OCI-LY1 (cell line): ENCODE measurements at regions not wholly inside any gene's neighbourhood (a gene's known extent, or its start where the extent isn't known, plus 50 kb on each side); places are given as distances from the start of the nearest gene placed in this dataset.

Experiments used
- H2AFZ ChIP-seq: fragments of 200-600 bp; sonication (generic), shearing (Covaris generic); 2 replicates; pipeline ENCODE4 v1.6.0; 2014; ENCODE audit warnings: antibody characterized with exemption, mild to moderate bottlenecking, low read length
- H3F3A ChIP-seq: fragments of 200-600 bp; sonication (generic), shearing (Covaris generic); 2 replicates; pipeline ENCODE4 v1.6.0; 2014; ENCODE audit warnings: mild to moderate bottlenecking, antibody characterized with exemption, low read length, moderate library complexity; ENCODE audit not compliant: insufficient read depth
- H3K27ac ChIP-seq: fragments of 200-600 bp; sonication (generic); 2 replicates; pipeline ENCODE4 v1.5.1; 2014; ENCODE audit warnings: low read length, mixed run types, mild to moderate bottlenecking, low read depth; ENCODE audit not compliant: poor library complexity, severe bottlenecking
- H3K27me3 ChIP-seq: fragments of 200-600 bp; sonication (generic); 2 replicates; pipeline ENCODE4 v1.6.0; 2014; ENCODE audit warnings: antibody characterized with exemption, mild to moderate bottlenecking, low read length, moderate library complexity; ENCODE audit not compliant: insufficient read depth
- H3K36me3 ChIP-seq: fragments of 200-600 bp; sonication (generic); 2 replicates; pipeline ENCODE4 v1.6.1; 2014; ENCODE audit warnings: mild to moderate bottlenecking, antibody characterized with exemption, low read length, moderate library complexity, mixed read lengths; ENCODE audit not compliant: insufficient read depth
- H3K4me1 ChIP-seq: fragments of 200-600 bp; sonication (generic); 2 replicates; pipeline ENCODE4 v1.5.1; 2014; ENCODE audit warnings: mild to moderate bottlenecking, low read length, moderate library complexity; ENCODE audit not compliant: insufficient read depth, severe bottlenecking
- H3K4me2 ChIP-seq: fragments of 200-600 bp; sonication (generic), shearing (Covaris generic); 2 replicates; pipeline ENCODE4 v1.6.1; 2014; ENCODE audit warnings: low read length
- H3K4me3 ChIP-seq: fragments of 200-600 bp; sonication (generic); 2 replicates; pipeline ENCODE4 v1.5.1; 2014; ENCODE audit warnings: low read length, low read depth, mild to moderate bottlenecking, mixed read lengths; ENCODE audit not compliant: poor library complexity, severe bottlenecking
- H3K79me2 ChIP-seq: fragments of 200-600 bp; shearing (Covaris generic); 2 replicates; pipeline ENCODE4 v1.6.1; 2016; ENCODE audit warnings: mixed run types, low read length, mixed read lengths; ENCODE audit not compliant: insufficient read depth
- H3K9ac ChIP-seq: fragments of 200-600 bp; sonication (generic), shearing (Covaris generic); 2 replicates; pipeline ENCODE4 v1.6.1; 2014; ENCODE audit warnings: mild to moderate bottlenecking, low read length, mixed read lengths
- H3K9me2 ChIP-seq: fragments of 200-600 bp; sonication (generic), shearing (Covaris generic); 2 replicates; pipeline ENCODE4 v1.6.1; 2014; ENCODE audit warnings: low read depth, mild to moderate bottlenecking, low read length, mixed read lengths
- H3K9me3 ChIP-seq: fragments of 200-600 bp; shearing (Covaris generic); 2 replicates; pipeline ENCODE4 v1.6.1; 2014; ENCODE audit warnings: low read length, mixed read lengths
- H4K20me1 ChIP-seq: fragments of 200-600 bp; sonication (generic), shearing (Covaris generic); 2 replicates; pipeline ENCODE4 v1.6.0; 2016; ENCODE audit warnings: mild to moderate bottlenecking, low read length; ENCODE audit not compliant: insufficient read depth
- CTCF ChIP-seq: fragments of 200-600 bp; sonication (generic), shearing (Covaris generic); IDR thresholded peaks from 2 replicates; pipeline ENCODE4 v1.5.1; 2017; ENCODE audit warnings: mild to moderate bottlenecking, antibody characterized with exemption, low read length, moderate library complexity, mixed read lengths
- EZH2 ChIP-seq: fragments of 200-600 bp; sonication (generic), shearing (Covaris generic); IDR thresholded peaks from 2 replicates; pipeline ENCODE4 v1.8.0; 2017; ENCODE audit warnings: borderline replicate concordance, mixed run types, mild to moderate bottlenecking, antibody characterized with exemption, low read length, moderate library complexity, mixed read lengths

- no peaks in the 10 kb centered on the region for H3K36me3 ChIP-seq
- no peaks in the 10 kb centered on the region for H3F3A ChIP-seq
- H3K79me2 ChIP-seq, result no peaks in the 10 kb centered on the region
- TF ChIP-seq EZH2 (no peak), CTCF (no peak)
- H4K20me1 ChIP-seq, result no peaks in the 10 kb centered on the region
- H3K9me3 ChIP-seq, result no peaks in the 10 kb centered on the region
- H2AFZ ChIP-seq, result no peak overlapping the region
- no peak overlapping the region for H3K27ac ChIP-seq
- H3K9ac ChIP-seq, result no peak overlapping the region
- H3K27me3 ChIP-seq, result no peaks in the 10 kb centered on the region
- H3K9me2 ChIP-seq, result no peaks in the 10 kb centered on the region
- H3K4me1 ChIP-seq, result no peaks in the 10 kb centered on the region
- H3K4me2 ChIP-seq, result no peak overlapping the region
- no peak overlapping the region for H3K4me3 ChIP-seq
Measured at GRCh38 chr2:65701191-65701590, 268.8 kb upstream of the SPRED2 start.

- no peaks in the 10 kb centered on the region for H4K20me1 ChIP-seq
- TF ChIP-seq EZH2, result no peak
- TF ChIP-seq CTCF, result no peak
- H3F3A ChIP-seq, result no peaks in the 10 kb centered on the region
- no peak overlapping the region for H3K27ac ChIP-seq
- H3K9me2 ChIP-seq, result no peaks in the 10 kb centered on the region
- H3K9me3 ChIP-seq, result no peaks in the 10 kb centered on the region
- no peaks in the 10 kb centered on the region for H3K79me2 ChIP-seq
- no peaks in the 10 kb centered on the region for H3K36me3 ChIP-seq
- no peak overlapping the region for H3K4me3 ChIP-seq
- no peaks in the 10 kb centered on the region for H3K27me3 ChIP-seq
- H2AFZ ChIP-seq, result no peak overlapping the region
- no peaks in the 10 kb centered on the region for H3K4me1 ChIP-seq
- no peak overlapping the region for H3K4me2 ChIP-seq
- H3K9ac ChIP-seq, result no peak overlapping the region
Measured at GRCh38 chr2:65700720-65701119, 268.3 kb upstream of the SPRED2 start.

GRCh38 chr2:65700004-65700651 lies 267.7 kb upstream of the SPRED2 start:
- no peak overlapping the region for H3K4me2 ChIP-seq
- H3F3A ChIP-seq, result no peaks in the 10 kb centered on the region
- no peaks in the 10 kb centered on the region for H3K79me2 ChIP-seq
- H3K4me3 ChIP-seq, result no peak overlapping the region
- no peaks in the 10 kb centered on the region for H3K9me2 ChIP-seq
- no peak overlapping the region for H3K9ac ChIP-seq
- H4K20me1 ChIP-seq, result no peaks in the 10 kb centered on the region
- H3K27ac ChIP-seq, result no peak overlapping the region
- no peaks in the 10 kb centered on the region for H3K9me3 ChIP-seq
- no peak for TF ChIP-seq EZH2
- no peak for TF ChIP-seq CTCF
- H3K27me3 ChIP-seq, result no peaks in the 10 kb centered on the region
- no peaks in the 10 kb centered on the region for H3K36me3 ChIP-seq
- H2AFZ ChIP-seq, result no peak overlapping the region
- no peaks in the 10 kb centered on the region for H3K4me1 ChIP-seq
